Tibial nerve (tissue), 3 donors: ENCODE measurements at regions not wholly inside any gene's neighbourhood (a gene's known extent, or its start where the extent isn't known, plus 50 kb on each side); places are given as distances from the start of the nearest gene placed in this dataset.

Experiments
- CTCF ChIP-seq, 5 experiments: fragments of 200-600 bp in 3 of 5; fragments of 450-650 bp in 2 of 5; sonication (generic) in 3 of 5; IDR thresholded peaks; one replicate each; pipeline ENCODE4 v1.5.1; 2016 to 2019; ENCODE audit warnings: antibody characterized with exemption in 5 of 5, mild to moderate bottlenecking in 3 of 5, moderate library complexity in 2 of 5
- POLR2A ChIP-seq, 2 donors: fragments of 450-650 bp; IDR thresholded peaks; one replicate each; pipeline ENCODE4 v1.6.1; 2017; ENCODE audit warnings: antibody characterized with exemption in 2 of 2, mild to moderate bottlenecking in 2 of 2, moderate library complexity in 2 of 2

- no peak for TF ChIP-seq CTCF (IDR thresholded peaks at IDR 0.05)
- no peak for TF ChIP-seq POLR2A (IDR thresholded peaks at IDR 0.05)
These were observed 253.8 kb downstream of the DHX15 start for GRCh38 chr4:24330573-24330972.
